Stimulated activated CD4-positive, alpha-beta T cell treated with anti-CD3 and anti-CD28 coated beads, Interleukin-4, amount 100 ng/mL, for 4 hours (primary cell): ENCODE measurements at regions not wholly inside any gene's neighbourhood (a gene's known extent, or its start where the extent isn't known, plus 50 kb on each side); places are given as distances from the start of the nearest gene placed in this dataset.

Experiments
- DNase-seq, 2 experiments: peaks; one replicate each; pipeline ENCODE4 v3.0.0-alpha.2; 2020

DNA sequence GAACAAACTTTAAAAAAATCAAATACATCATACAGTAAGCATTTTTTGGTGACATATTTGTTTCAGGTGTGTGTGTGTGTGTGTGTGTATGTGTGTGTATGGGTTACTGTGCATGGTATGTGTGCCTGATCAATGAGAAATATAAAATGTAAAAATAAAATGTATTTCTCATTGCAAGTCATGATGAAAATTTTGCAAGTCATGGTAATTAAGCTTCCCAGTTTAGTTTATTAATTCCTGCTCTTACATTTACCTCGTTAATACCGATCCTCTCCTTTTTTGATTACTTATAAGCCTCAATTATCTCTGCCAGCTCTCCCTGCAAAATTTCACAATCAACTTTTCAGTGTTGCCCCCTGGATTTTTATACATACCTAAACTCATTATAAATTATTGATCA lies 114.6 kb upstream of the ADGRL3 start:
- no peak for DNase-seq

DNA sequence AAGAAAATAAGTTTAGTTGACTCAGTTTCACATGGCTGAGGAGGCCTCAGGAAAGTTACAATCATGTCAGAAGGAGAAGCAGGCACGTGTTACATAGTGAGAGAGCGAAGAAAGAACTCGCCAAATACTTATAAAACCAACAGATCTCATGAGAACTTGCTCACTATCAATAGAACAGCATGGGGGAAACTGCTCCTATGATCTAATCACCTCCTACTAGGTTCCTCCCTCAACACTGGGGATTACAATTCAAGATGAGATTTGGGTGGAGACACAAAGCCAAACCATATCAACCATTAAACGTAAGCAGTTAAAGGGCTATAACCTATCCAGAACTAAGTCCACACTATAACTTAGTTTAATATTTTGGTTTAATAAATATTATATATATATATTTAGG lies 113.8 kb upstream of the ADGRL3 start:
- no peak for DNase-seq

DNA sequence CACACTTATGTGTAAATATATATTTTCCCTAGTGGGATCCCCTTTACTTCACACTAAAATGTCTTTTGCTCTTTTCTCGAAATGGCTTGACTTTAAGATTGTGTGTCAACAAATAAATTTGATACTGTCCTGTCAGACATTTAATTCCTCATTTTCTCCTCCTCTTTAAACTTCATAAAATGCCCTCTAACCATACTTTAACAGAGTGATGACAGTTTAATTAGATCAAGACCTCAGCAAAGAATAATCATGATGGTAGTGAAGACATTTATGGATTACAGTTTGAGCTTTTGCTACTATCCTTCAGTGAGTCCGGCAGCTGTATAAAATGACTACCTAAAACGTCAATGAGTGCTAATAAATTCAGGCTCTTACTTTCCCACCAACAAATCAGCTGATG lies 113.1 kb upstream of the ADGRL3 start:
- no peak for DNase-seq

DNA sequence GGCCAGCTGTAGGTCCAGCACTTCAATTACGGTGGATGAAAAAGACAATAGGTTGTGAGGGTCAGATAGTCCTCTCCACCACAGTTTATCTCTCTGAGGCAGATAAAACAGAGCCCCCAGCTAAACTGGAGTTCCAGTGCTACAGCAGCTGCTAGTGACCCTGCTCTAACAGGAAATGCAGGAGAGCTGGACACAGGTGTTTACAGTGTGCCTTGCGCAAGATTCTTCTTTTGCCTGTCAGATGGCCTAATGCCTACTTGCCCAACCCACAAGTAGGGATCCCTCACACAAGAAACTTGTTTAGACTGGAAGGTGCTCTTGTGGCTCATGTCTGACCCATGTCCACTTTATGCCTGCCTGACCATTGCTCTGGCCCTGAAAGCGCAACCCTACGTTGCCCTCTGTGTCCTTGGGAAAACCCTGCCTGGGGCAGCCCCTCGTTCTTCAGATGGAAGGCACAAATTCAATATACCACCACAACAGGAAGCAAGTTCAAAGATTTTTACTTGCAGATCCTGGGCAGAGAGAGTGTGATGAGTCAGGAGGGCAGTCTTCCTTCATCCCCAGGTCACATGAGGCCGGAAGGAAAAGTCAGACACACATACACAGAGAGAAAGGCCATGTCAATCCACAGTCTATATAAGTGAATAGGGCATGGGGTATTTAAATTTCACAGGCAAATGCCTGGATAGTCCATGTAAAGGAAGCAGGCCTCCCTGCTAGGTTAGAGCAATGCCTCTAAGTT lies 105.1 kb upstream of the ADGRL3 start:
- no peak for DNase-seq

DNA sequence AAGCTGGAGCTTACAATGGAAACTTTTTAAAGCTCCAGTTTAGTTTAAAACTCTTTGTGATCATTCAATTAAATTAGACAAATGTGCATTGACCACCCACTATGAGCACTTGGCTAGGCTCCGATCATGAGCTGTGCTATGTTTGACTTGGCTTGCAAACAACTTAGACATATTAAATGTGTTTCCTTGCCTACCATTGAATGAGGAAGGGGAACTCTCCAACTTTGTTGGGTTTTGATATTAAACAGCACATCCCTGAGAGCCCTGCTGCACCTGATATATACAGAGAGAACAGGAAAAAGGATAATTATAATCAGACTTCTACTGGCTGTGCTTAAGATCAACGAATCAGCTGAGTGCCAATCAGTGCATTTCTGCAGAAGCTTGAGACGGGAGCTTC lies 71.4 kb upstream of the ADGRL3 start:
- no peak for DNase-seq

DNA sequence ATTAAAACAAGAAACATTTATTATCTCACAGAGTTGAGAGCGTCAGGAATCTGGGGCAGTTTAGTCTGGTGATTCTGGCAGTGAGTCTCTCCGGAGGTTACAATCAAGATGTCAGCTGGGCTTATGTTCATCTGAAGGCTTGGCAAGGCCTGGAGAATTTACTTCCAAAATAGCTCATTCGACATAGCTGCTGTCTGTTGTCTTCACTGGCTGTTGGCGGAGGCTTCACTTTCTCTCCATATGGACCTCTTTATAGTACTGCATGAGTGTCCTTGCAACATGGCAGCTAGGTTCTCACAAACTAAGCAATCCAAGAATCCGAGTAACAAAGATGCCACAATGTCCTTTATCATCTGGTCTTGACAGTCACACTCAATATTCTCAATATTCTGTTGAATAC lies 70.2 kb upstream of the ADGRL3 start:
- DNase-seq: no peak

DNA sequence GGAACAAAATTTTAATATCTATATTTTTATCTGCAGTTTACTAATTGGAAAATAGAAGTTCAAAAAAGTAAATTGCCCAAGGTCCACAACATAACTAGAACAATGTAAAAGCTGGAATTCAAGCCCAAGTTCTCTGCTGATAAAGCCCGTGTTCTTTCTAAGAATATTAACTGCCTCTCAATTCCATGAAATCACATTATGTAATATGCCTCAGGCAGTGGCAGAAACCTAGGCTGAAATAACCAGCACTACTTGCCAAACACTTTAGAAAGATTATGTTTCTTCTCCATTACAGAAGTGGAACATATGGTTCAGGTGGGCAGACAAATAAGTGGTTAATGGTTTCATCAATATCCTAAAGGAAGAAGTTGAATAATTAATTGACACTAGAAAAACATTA lies 56.7 kb upstream of the ADGRL3 start:
- DNase-seq: no peak

DNA sequence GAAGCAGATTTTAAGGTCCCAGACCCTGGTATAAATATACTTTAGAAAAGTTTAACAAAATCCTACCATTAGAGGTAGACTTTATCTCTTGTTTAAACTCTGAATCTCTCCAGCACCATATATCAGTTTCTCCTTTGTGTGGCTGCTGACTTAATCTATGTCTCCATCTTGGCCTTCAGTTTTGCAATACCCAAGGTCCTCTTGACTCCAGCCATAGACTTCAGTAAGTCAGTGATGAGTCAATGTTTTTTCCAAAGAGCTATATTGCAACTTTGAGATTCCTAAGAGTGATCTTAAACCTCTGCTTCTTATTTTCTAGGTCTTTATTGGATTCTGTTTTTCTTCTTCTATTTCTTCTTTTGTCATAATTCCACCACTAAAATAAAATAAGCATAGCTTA lies 50.8 kb upstream of the ADGRL3 start:
- no peak for DNase-seq
